Stimulated activated naive CD8-positive, alpha-beta T cell treated with anti-CD3 and anti-CD28 coated beads, Interleukin-15, amount 100 ng/mL, for 72 hours (primary cell): ENCODE measurements at regions not wholly inside any gene's neighbourhood (a gene's known extent, or its start where the extent isn't known, plus 50 kb on each side); places are given as distances from the start of the nearest gene placed in this dataset.

Source experiments
- ATAC-seq: fragments of 150-1000 bp; cut with Tn5 transposase; 2 replicates; pipeline ENCODE4 v1.10.0; 2021; ENCODE audit warnings: mild to moderate bottlenecking, moderate library complexity
- DNase-seq, 2 donors: peaks; one replicate each; pipeline ENCODE4 v3.0.0; 2021 to 2022
- H3K27ac Mint-ChIP-seq, 2 donors: one replicate each; pipeline ENCODE4 v1.8.0; 2022; ENCODE audit warnings: mild to moderate bottlenecking in 2 of 2, mixed read lengths in 2 of 2, moderate library complexity in 2 of 2
- H3K27me3 Mint-ChIP-seq: one replicate; pipeline ENCODE4 v1.8.0; 2022; ENCODE audit warnings: mixed read lengths
- H3K4me1 Mint-ChIP-seq: one replicate; pipeline ENCODE4 v1.8.0; 2022; ENCODE audit warnings: mild to moderate bottlenecking, mixed read lengths
- H3K4me3 Mint-ChIP-seq, 2 donors: one replicate each; pipeline ENCODE4 v1.8.0; 2022; ENCODE audit warnings: mild to moderate bottlenecking in 2 of 2, mixed read lengths in 2 of 2, moderate library complexity in 1 of 2
- H3K9me3 Mint-ChIP-seq, 2 donors: one replicate each; pipeline ENCODE4 v1.8.0; 2022; ENCODE audit warnings: mixed read lengths in 2 of 2

DNA sequence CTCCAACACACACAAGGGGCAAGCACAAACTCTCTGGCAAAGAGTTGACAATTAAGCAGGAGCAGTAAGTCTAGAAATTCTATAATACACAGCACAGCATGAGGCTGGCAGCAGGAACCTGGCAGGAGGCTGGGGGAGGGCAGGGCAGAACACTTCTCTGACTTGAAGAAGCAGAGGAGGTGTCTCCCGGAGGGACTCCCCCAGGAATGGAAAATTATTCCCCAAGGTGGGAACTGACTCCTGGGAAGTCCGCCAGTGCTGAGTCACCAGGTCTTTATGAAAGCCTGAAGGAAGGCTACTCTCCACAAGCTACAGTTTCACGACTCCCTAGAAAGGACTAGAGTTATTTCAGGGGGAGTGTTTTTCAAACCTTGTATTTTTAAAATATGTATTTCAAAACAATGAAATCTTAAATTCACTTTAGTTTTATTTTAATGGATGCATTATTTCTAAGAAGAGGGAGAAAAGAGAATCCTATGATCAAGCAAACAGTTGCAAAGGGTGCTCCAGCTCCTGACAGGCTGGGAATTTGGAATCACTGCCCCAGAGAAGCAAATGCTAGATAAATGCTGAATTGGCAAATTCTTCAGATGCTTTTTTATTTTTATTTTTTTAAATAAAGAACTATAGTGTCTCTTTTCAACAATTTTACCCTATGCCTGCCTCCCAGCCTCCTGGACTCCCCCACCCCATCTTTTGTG, 192.8 kb downstream of the LY86 start:
- no peak overlapping the region for H3K4me3 Mint-ChIP-seq
- H3K27ac Mint-ChIP-seq: no peak overlapping the region
- ATAC-seq (no peak), DNase-seq (no peak)
- H3K4me1 Mint-ChIP-seq: no peaks in the 10 kb centered on the region
- H3K9me3 Mint-ChIP-seq: peaks cover 0 to 9% of the 10 kb centered on the region in 2 donors
- peaks cover 37% of the 10 kb centered on the region for H3K27me3 Mint-ChIP-seq

DNA sequence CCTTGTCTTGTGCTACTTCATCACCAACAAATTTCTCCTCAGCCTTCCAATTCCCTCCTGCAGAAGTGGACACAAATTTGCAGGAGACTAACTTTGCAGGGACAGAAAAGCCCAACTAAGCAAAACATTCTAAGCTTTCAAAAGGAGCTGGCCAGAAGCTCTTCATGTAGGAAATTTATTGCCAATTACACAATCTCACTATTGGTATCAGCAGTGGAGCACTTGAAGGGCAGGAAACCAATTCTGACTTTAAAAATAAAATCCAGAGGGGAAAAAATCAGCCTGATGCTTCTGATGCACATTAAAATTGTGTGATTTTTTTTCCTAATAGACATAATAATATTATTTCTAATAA, 193.3 kb downstream of the LY86 start:
- no peak for DNase-seq
- no peak overlapping the region for H3K27ac Mint-ChIP-seq
- H3K4me1 Mint-ChIP-seq: no peaks in the 10 kb centered on the region
- no peak for ATAC-seq
- H3K9me3 Mint-ChIP-seq: peaks cover 0 to 4% of the 10 kb centered on the region in 2 donors
- H3K27me3 Mint-ChIP-seq: peaks cover 33% of the 10 kb centered on the region
- H3K4me3 Mint-ChIP-seq: no peak overlapping the region

DNA sequence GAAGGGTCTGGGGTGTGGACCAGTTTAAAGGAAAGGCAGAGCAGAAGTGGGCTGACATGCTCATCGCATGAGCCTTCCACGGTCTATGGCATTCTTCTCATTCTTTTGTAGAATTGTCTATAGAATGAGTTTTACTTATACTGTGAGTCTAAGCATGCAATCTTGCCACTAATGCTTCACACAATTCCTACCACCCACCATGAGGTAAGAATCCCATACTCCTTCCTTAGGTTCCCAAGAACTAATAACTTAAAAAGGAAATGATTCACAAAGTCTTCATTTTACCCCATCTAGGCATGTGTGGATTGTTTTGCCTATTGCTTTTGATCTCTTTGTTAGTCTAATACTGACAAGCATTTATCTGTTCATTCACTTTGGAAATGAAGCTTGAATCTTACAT, 195.2 kb downstream of the LY86 start:
- DNase-seq: no peak
- Mint-ChIP-seq H3K9me3 (no peaks in the 10 kb centered on the region), H3K27me3 (peaks cover 23% of the 10 kb centered on the region), H3K4me1 (no peaks in the 10 kb centered on the region), H3K4me3 (no peak overlapping the region), H3K27ac (no peak overlapping the region)
- ATAC-seq: no peak

DNA sequence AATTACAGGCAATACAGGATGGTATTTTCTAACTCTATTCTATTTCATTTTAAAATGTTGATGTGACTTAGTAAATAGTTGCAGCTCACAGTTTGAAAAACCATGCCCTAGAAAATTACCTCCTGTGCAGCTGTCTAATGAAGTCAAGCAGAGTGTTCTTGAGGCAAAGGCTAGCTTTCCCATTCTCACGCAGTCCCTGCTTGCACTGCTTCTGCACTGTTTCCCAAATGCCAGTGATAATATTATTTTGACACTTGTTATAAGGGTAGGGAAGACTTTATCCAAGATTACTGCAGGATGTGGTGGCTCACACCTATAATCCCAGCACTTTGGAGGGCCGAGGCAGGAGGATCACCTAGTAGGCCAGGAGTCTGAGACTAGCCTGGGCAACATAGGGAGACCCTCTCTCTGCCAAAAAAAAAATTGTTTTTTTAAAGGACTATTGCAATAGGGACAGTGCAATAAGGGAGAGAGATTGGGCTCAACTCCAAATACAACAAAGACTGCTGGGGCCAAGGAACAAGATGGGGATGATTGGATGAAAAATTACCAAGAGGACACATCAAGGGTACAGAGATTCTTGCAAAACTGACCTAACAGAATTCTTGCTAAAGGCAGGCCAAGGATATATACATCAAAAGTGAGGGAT, 196.1 kb downstream of the LY86 start:
- Mint-ChIP-seq H3K9me3 (no peaks in the 10 kb centered on the region), H3K4me1 (no peaks in the 10 kb centered on the region), H3K4me3 (no peak overlapping the region), H3K27me3 (peaks cover 15% of the 10 kb centered on the region), H3K27ac (no peak overlapping the region)
- ATAC-seq: no peak
- no peak for DNase-seq

DNA sequence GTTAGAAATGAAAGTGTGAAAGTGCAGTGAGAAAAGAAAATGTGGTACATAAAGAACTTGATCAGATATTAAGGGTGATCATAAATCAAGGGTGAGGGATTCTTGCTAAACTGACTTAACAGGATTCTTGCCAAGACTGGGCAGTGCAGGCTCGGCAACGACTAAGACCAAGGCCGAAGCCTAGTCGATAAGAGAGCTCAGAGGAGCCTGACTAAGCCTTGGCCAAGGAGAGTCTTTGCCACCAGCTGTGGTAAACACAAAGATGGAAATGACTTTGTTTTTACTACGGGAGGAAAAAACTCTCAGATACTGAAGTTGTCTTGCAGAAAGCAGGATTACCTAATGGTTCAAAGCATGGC, 196.6 kb downstream of the LY86 start:
- Mint-ChIP-seq H3K9me3 (no peaks in the 10 kb centered on the region), H3K4me1 (no peaks in the 10 kb centered on the region), H3K4me3 (no peak overlapping the region), H3K27me3 (peaks cover 11% of the 10 kb centered on the region), H3K27ac (no peak overlapping the region)
- ATAC-seq (no peak), DNase-seq (no peak)

DNA sequence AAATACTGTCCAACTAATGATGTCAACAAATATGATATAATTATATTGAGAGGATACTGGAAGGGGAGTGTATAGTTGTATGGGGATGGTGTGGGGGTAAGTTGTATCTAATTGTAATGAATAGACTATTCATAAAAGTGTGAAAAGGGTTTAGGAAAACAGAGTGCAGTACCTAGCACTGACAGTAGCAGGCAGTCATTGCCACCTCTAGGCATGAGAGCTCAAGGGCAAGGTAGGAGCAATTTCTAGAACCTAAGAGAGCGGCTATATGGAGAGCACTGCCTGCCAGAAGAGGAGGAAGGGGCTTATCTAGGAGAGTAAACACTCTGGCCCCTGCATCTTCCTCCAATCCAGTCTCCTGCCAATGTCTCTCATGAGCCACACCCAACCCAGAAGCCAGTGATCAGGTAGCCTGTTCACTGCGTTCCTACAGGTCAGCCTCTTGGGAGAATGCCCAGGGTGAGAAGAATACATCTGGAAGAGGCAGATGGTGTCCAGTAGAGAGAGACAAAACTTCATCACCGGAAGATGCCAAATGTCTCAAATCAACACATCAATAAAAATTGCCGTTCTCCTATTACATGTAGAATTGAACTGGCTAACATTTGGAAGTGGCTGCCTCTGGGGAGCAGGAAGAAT, 200.0 kb downstream of the LY86 start:
- peak; percentile 78 for ATAC-seq
- Mint-ChIP-seq H3K27me3 (no peaks in the 10 kb centered on the region), H3K27ac (no peak overlapping the region), H3K4me3 (no peak overlapping the region), H3K9me3 (no peaks in the 10 kb centered on the region), H3K4me1 (peaks cover 16% of the 10 kb centered on the region)
- no peak for DNase-seq

DNA sequence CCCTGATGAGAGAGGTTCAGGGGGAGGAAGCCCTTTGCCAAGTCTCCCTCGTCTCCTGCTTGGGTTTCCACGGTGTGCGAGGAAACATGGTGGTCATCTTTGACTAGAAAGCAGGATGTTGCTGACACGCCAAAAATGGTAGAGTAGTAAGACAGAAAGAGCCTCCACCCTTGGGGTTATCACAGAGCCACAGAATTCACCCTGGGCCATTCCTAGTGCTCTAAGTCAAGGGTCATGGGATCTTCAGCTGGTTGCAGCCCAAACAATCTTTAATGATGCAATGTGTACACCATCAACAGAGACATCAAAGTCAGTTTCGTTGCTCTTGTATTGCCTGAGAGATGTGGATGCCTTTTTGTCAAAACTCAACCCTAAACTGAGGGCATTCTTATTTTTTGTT, 201.9 kb downstream of the LY86 start:
- peaks cover 30% of the 10 kb centered on the region for H3K4me1 Mint-ChIP-seq
- no peak overlapping the region for H3K4me3 Mint-ChIP-seq
- H3K27ac Mint-ChIP-seq: no peak overlapping the region
- H3K27me3 Mint-ChIP-seq: no peaks in the 10 kb centered on the region
- no peaks in the 10 kb centered on the region for H3K9me3 Mint-ChIP-seq
- ATAC-seq: no peak
- DNase-seq: no peak

DNA sequence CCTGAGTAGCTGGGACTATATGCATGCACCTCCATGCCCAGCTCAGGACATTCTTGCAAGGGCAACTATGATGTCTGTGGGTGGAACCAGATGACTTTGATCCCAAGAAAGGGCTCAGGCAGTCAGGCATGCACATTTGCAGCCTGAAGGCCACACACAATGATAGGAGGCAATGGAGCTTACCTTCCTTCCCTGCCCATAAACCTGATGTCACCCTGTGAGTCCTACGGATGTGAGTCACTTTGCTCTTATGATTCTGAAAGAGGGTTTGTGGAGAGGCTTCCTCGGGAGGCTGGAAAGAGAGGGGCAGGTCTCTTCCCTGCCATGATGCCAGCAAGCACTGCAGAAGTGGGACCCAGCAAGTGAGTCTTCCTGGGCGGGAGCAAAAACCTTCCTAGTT, 202.4 kb downstream of the LY86 start:
- Mint-ChIP-seq H3K4me3 (no peak overlapping the region), H3K9me3 (no peaks in the 10 kb centered on the region), H3K27me3 (no peaks in the 10 kb centered on the region), H3K27ac (peak overlapping the region in 1 of 2 donors; percentile 27), H3K4me1 (peaks cover 35% of the 10 kb centered on the region)
- ATAC-seq (no peak), DNase-seq (no peak)

DNA sequence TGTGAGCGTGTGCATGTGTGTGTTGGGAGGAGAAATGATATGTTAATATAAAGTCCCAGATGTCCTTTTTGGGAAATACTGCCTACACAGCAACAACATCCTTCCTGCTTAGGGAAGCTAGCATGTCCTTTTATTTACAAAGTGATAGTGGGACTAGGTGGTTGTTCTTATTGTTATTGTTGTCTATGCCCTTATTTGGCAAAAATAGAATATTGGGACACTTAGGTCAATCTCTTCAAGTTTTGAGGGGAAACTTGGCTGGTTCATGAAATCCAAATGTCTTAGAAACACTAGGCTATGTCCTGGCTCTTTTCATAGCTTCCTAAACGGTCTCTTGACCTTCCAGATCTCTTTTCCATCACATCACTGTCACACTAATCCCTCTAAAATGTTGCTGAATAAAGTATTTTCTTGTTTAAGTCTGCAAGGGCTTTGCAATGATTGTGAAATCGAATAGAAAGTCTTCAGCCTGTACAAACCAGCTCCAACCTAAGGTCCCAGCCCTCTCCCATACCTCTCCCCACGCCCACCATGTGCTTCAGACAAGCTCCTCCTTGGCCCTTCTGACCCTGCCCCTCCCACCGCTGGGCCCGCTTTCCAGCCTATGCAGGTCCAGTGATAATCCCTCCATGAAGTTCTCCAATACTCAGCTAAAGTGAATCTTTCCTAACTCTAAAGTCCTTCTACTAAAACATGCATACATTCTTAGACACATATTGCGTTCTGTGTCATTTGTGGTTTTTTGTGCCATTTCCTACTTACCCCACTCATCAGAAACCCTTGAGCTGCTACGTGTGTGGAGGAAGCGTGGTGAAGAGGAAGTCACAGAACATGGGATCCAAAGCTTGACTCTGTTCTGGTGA, 205.1 kb downstream of the LY86 start:
- peaks cover 10% of the 10 kb centered on the region for H3K27me3 Mint-ChIP-seq
- peaks cover 49% of the 10 kb centered on the region for H3K4me1 Mint-ChIP-seq
- H3K4me3 Mint-ChIP-seq: peak overlapping the region in 1 of 2 donors; percentile 45
- ATAC-seq (peak; percentile 74), DNase-seq (no peak)
- peak overlapping the region in 1 of 2 donors; percentile 13 for H3K27ac Mint-ChIP-seq
- H3K9me3 Mint-ChIP-seq: no peaks in the 10 kb centered on the region

DNA sequence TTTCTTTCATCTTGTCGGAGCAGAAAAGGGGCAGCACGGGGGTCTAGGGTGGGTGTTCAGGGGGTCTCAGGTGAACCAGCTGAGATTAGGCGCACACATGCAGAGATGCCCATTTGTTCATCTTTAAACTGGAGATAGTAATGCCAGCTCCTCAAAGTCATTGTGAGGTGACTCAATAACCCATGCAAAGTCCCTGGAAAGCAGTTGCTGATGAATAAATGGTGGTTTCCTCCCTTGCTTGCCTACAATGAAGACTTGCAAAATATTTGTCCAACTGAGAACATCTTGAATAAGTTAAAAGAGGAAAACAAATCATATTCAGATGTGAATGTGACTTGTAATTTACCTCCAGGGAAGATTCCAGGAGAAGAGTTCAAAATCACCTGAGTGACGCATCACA, 206.9 kb downstream of the LY86 start:
- Mint-ChIP-seq H3K4me1 (peaks cover 67% of the 10 kb centered on the region), H3K9me3 (no peaks in the 10 kb centered on the region), H3K4me3 (no peak overlapping the region), H3K27ac (no peak overlapping the region), H3K27me3 (peaks cover 10% of the 10 kb centered on the region)
- ATAC-seq: no peak
- DNase-seq: no peak

DNA sequence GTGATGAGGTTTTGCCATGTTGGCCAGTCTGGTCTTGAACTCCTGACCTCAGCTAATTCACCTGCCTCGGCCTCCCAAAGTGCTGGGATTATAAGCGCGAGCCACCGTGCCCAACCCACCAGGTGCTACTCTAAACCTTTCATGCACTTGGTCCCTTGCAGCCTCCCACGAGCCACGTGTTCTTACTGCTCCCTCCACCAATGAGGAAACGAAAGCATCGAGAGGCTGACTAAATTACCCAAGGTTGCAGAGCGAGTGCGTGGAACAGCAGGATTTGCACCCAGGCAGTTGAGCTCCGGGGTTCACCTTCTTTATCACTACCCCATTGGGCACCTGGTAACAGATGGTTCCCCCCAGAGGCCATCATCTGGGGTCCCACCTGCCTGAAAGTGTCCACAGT, 208.3 kb downstream of the LY86 start:
- DNase-seq: no peak
- no peak overlapping the region for H3K4me3 Mint-ChIP-seq
- H3K4me1 Mint-ChIP-seq: peaks cover 74% of the 10 kb centered on the region
- no peaks in the 10 kb centered on the region for H3K9me3 Mint-ChIP-seq
- no peak for ATAC-seq
- no peak overlapping the region for H3K27ac Mint-ChIP-seq
- peaks cover 12% of the 10 kb centered on the region for H3K27me3 Mint-ChIP-seq

DNA sequence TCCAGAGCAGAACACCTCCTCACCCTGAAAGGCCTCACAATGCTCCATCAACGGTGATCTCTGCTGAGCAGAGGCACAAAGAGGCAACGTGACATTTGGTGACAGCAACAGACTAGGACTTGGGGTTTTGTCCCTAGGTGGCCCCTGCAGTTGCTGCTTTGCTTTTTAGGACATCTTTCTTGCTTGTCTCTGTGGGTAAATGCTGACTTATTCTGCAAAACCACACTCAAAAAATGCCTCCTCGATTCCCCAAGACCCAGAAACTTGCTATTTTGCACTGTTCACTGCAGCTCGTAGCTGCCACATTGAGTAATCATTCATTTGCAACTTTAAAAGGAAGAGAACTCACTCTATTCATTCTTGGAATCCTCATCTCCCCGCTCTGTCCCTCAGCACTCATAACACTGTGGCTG, 209.9 kb downstream of the LY86 start:
- Mint-ChIP-seq H3K27me3 (peaks cover 20% of the 10 kb centered on the region), H3K27ac (no peak overlapping the region)

DNA sequence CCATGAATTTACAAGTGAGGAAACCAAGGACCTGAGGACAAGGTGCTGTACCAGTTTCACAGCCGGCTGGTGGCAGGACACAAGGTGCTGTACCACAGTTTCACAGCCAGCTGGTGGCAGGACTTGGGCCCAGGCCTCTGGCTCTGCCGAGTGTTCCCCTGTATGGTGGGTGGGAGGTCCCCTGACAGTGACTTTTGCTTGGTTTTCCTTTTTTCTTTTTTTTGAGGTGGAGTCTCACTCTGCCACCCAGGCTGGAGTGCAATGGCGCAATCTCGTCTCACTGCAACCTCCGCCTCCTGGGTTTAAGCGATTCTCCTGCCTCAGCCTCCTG, 212.4 kb downstream of the LY86 start:
- H3K4me1 Mint-ChIP-seq: peaks cover 67% of the 10 kb centered on the region
- peaks cover 20% of the 10 kb centered on the region for H3K27me3 Mint-ChIP-seq
- no peak overlapping the region for H3K27ac Mint-ChIP-seq
- ATAC-seq (no peak), DNase-seq (no peak)
- H3K4me3 Mint-ChIP-seq: no peak overlapping the region
- no peaks in the 10 kb centered on the region for H3K9me3 Mint-ChIP-seq

More for the DNA sequence above, 209.9 kb downstream of the LY86 start:
- DNase-seq: peak in 1 of 2 donors; percentile 45
- Mint-ChIP-seq H3K9me3 (no peaks in the 10 kb centered on the region), H3K4me3 (peak overlapping the region in 1 of 2 donors; percentile 42), H3K4me1 (peaks cover 74% of the 10 kb centered on the region)
- peak; percentile 62 for ATAC-seq

DNA sequence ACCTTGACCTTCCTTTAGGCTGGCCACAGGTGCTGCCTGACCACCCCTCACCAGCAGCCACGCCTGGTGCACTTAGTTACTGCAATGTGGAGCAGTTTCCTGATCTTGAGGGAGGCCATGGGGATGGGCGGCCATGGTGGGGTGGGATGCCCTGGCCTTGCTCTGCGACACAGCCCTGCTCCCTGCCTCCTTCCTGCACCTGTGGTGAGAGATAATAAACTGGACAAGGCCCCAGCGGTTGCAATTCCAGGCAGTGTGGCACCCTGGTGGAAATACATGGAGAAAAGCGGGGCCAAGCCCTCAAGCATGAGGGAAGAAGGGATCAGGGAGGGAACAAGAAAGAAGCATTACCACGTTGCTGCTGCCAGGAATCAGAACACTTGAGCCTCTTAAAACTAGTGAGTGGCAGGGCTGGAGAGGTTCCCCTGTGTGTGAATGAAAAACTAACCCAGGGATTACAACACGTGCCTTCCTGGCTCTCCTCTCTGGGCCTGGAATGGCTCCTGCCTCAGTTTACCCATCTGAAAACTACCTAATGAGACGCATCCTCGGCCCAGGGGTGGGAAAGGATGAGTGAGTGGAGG, 213.2 kb downstream of the LY86 start:
- no peak for ATAC-seq
- Mint-ChIP-seq H3K27me3 (peaks cover 20% of the 10 kb centered on the region), H3K4me1 (peaks cover 66% of the 10 kb centered on the region), H3K27ac (no peak overlapping the region), H3K4me3 (no peak overlapping the region), H3K9me3 (no peaks in the 10 kb centered on the region)
- DNase-seq: no peak

DNA sequence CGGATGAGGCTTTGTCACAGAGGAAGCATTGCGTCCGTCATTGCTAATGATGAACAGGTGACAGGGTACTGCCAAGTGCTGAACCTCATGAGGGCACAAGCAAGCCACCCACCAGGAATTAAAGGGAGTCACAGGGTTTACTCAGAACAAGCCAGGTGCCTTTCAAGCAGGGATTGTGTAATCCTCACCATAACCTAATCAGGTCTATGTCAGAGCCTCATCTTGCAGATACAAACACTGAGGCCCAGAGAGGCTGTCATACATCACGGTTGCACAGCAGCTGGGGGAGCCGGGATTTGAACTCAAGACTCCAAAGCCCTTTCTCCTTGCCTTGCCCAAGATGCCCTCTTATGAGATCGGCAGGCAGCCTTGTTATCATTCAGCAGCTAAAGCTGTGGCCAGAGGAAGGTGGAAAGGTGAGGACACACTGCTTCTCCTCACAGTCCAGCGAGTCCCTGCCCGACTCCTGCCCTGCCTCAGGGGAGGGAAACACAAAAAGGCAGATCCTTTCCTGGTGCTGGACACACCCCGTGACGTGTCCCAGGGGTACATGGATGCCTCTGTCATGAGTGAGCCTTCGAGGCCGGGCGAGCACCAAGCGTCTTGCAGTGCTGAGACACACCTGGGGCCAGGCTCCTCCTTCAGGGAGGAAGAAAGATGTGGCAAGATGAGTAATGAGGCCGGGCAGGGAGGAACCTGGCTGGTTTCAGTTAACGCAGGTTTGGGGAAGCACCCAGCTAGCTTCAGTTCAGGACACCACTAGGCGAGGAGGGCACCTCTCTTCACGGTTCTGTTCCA, 214.9 kb downstream of the LY86 start:
- Mint-ChIP-seq H3K4me1 (peaks cover 55% of the 10 kb centered on the region), H3K4me3 (no peak overlapping the region), H3K9me3 (no peaks in the 10 kb centered on the region), H3K27ac (peak overlapping the region in 1 of 2 donors; percentile 10), H3K27me3 (peaks cover 15% of the 10 kb centered on the region)
- ATAC-seq (peak; percentile 66), DNase-seq (peak in 1 of 2 donors; percentile 41)
